ENCODE measurements at regions not wholly inside any gene's neighbourhood (a gene's known extent, or its start where the extent isn't known, plus 50 kb on each side); places are given as distances from the start of the nearest gene placed in this dataset.

GRCh38 chr3:177419904-177420601 is 222.8 kb upstream of the TBL1XR1 start:
- no peak for TF ChIP-seq CTCF (IDR thresholded peaks at IDR 0.05; ENCODE audit: low read length, missing control alignments)
- no peak overlapping the region for H3K4me3 ChIP-seq (replicated peaks; ENCODE audit: low read depth, low read length)
- no peak for DNase-seq (ENCODE audit: low read depth)

- no peak overlapping the region for H3K4me3 ChIP-seq (replicated peaks; ENCODE audit: low read depth, low read length)
- TF ChIP-seq CTCF (IDR thresholded peaks at IDR 0.05; ENCODE audit: low read length, missing control alignments), result no peak
- DNase-seq (ENCODE audit: low read depth), result peak; percentile 19
Observed at GRCh38 chr3:177420651-177421480, 223.6 kb upstream of the TBL1XR1 start.

- TF ChIP-seq CTCF (IDR thresholded peaks at IDR 0.05; ENCODE audit: low read length, missing control alignments), result no peak
- no peak for DNase-seq (ENCODE audit: low read depth)
- no peak overlapping the region for H3K4me3 ChIP-seq (replicated peaks; ENCODE audit: low read depth, low read length)
Observed at GRCh38 chr3:177421481-177421785, 224.2 kb upstream of the TBL1XR1 start.

GRCh38 chr3:177424521-177424920 is 227.2 kb upstream of the TBL1XR1 start:
- no peak for DNase-seq (ENCODE audit: low read depth)
- no peak for TF ChIP-seq CTCF (IDR thresholded peaks at IDR 0.05; ENCODE audit: low read length, missing control alignments)
- no peak overlapping the region for H3K4me3 ChIP-seq (replicated peaks; ENCODE audit: low read depth, low read length)

- H3K4me3 ChIP-seq (replicated peaks; ENCODE audit: low read depth, low read length), result no peak overlapping the region
- no peak for TF ChIP-seq CTCF (IDR thresholded peaks at IDR 0.05; ENCODE audit: low read length, missing control alignments)
- DNase-seq (ENCODE audit: low read depth), result no peak
Observed at GRCh38 chr3:177425042-177425441, 227.8 kb upstream of the TBL1XR1 start.

- H3K4me3 ChIP-seq (replicated peaks; ENCODE audit: low read depth, low read length), result no peak overlapping the region
- no peak for DNase-seq (ENCODE audit: low read depth)
- no peak for TF ChIP-seq CTCF (IDR thresholded peaks at IDR 0.05; ENCODE audit: low read length, missing control alignments)
Observed at GRCh38 chr3:177426106-177426877, 229.0 kb upstream of the TBL1XR1 start.

Data from fibroblast of pulmonary artery (primary cell).